Esophagus muscularis mucosa (tissue), 4 donors: ENCODE measurements at regions not wholly inside any gene's neighbourhood (a gene's known extent, or its start where the extent isn't known, plus 50 kb on each side); places are given as distances from the start of the nearest gene placed in this dataset.
A peak's percentile ranks its signal among the peaks of the same experiment; 100 is the strongest.

Source experiments
- DNase-seq: peaks from one replicate; pipeline ENCODE4 v3.0.0-alpha.2; 2017; ENCODE audit errors: extremely low spot score
- H3K27ac ChIP-seq, 4 donors: fragments of 200-600 bp; sonication (generic); replicated peaks in 1 of 4; 1 replicate in 3 of 4; 2 replicates in 1 of 4; pipeline ENCODE4 v1.5.1; 2016 to 2019; ENCODE audit warnings: mild to moderate bottlenecking in 1 of 4
- H3K27me3 ChIP-seq, 4 donors: fragments of 200-600 bp; sonication (generic); one replicate each; pipeline versions ENCODE4 v1.5.1 to v1.6.0; 2016 to 2019
- H3K36me3 ChIP-seq, 4 donors: fragments of 200-600 bp; sonication (generic); one replicate each; pipeline ENCODE4 v1.5.1; 2016 to 2019
- H3K4me1 ChIP-seq, 4 donors: fragments of 200-600 bp; sonication (generic); one replicate each; pipeline ENCODE4 v1.5.1; 2016 to 2019
- H3K4me3 ChIP-seq, 4 donors: fragments of 200-600 bp; sonication (generic); 1 replicate in 2 of 4; 2 replicates in 2 of 4; pipeline ENCODE4 v1.5.1; 2016 to 2019; ENCODE audit warnings: mild to moderate bottlenecking in 4 of 4, moderate library complexity in 1 of 4
- H3K9me3 ChIP-seq, 4 donors: fragments of 200-600 bp; sonication (generic); 1 replicate in 3 of 4; 2 replicates in 1 of 4; pipeline ENCODE4 v1.5.1; 2016 to 2019
- EP300 ChIP-seq: sonication (generic); formaldehyde crosslinking; IDR thresholded peaks from one replicate; pipeline ENCODE4 v1.6.1; 2017; ENCODE audit warnings: antibody characterized with exemption
- POLR2A ChIP-seq: fragments of 450-650 bp; IDR thresholded peaks from one replicate; pipeline ENCODE4 v1.6.1; 2017; ENCODE audit warnings: antibody characterized with exemption, moderate library complexity, mild to moderate bottlenecking, low read depth
- POLR2AphosphoS5 ChIP-seq, 2 donors: sonication (generic); formaldehyde crosslinking; IDR thresholded peaks; one replicate each; pipeline ENCODE4 v1.6.1; 2017; ENCODE audit warnings: antibody characterized with exemption in 2 of 2
- WGBS: methylation state at CpG from one replicate; pipeline ENCODE4 v1.1.5; 2018; 5-methylcytosine and 5-hydroxymethylcytosine counted together
- intact Hi-C: fragments of 100-400 bp; cut with DNase I; formaldehyde crosslinking; loops from one replicate; pipeline ENCODE4 v1.15.1; 2023
- TF ChIP-seq, protein P1 (sequence below), 3 experiments: fragments of 200-600 bp in 2 of 3; fragments of 450-650 bp in 1 of 3; sonication (generic) in 2 of 3; IDR thresholded peaks; one replicate each; pipeline ENCODE4 v1.5.1; 2017 to 2019; ENCODE audit warnings: antibody characterized with exemption in 3 of 3, mild to moderate bottlenecking in 2 of 3, moderate library complexity in 1 of 3

DNA sequence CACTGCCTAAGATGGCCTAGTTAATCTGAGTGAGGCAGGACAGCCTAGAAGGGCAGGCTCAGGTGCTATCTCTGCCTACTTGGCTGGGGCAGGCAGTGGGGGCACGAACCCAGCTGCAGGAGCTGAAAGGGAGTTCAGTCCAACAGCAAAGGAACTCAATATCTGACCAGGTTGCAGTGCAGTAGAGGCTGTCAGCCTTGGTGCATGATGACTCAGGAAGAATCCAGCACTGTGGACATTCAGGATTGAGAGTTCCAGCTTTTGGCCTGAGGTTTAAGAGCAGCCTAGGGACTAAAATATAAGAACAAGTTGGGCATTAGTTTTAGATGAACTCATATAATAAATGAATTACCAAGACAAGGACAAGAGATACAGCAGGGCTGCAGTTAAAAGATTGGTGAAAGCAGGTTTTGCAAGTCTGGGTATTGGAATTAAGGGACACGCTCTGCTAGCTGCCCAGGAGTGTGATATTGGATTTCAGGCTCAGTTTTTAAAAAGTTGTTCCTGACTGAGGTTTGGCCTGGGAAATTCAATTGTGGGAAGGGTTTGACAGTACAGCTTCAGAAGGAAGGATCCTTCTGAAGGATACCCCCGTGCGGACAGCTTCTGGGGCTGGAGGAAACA, 64.7 kb upstream of the ATG10 start:
- WGBS = 98% methylated on average over 4 of the region's 4 CpGs
- intact Hi-C loops = no loop called here
- TF ChIP-seq, protein P1, sequence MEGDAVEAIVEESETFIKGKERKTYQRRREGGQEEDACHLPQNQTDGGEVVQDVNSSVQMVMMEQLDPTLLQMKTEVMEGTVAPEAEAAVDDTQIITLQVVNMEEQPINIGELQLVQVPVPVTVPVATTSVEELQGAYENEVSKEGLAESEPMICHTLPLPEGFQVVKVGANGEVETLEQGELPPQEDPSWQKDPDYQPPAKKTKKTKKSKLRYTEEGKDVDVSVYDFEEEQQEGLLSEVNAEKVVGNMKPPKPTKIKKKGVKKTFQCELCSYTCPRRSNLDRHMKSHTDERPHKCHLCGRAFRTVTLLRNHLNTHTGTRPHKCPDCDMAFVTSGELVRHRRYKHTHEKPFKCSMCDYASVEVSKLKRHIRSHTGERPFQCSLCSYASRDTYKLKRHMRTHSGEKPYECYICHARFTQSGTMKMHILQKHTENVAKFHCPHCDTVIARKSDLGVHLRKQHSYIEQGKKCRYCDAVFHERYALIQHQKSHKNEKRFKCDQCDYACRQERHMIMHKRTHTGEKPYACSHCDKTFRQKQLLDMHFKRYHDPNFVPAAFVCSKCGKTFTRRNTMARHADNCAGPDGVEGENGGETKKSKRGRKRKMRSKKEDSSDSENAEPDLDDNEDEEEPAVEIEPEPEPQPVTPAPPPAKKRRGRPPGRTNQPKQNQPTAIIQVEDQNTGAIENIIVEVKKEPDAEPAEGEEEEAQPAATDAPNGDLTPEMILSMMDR (IDR thresholded peaks at IDR 0.05) = no peak
- no peak for TF ChIP-seq POLR2A
- no peak for TF ChIP-seq POLR2AphosphoS5 (IDR thresholded peaks at IDR 0.05)
- TF ChIP-seq EP300 = no peak

DNA sequence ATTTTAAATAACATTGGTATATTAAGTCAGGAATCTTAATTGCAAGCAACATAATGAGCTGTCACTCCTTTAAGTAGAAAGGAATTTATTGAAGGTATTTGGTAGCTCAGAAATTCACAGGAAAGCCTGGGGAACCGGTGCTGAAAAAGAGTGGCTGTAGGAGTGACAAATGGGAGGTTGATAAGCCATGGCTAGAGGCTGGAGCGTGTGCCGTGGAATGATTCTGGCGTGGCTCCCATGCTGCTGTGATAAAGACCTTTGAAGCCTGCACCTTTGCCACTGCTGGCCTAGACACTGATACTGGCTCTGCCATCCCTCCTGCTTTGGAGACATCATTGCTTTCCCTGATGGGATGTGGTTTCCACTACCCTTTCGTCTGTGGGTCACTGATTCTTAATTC, 65.7 kb upstream of the ATG10 start:
- H3K4me1 ChIP-seq = peaks cover 0 to 17% (median 13%) of the 10 kb centered on the region in 4 donors
- DNase-seq = no peak
- TF ChIP-seq POLR2AphosphoS5 (IDR thresholded peaks at IDR 0.05) (no peak), POLR2A (no peak), EP300 (no peak)
- TF ChIP-seq, protein P1 (IDR thresholded peaks at IDR 0.05) = no peak
- H3K27me3 ChIP-seq = no peaks in the 10 kb centered on the region
- H3K27ac ChIP-seq = no peak overlapping the region
- intact Hi-C loops = no loop called here
- H3K4me3 ChIP-seq = no peak overlapping the region
- H3K9me3 ChIP-seq = no peaks in the 10 kb centered on the region
- WGBS = 51% methylated on average over 5 of the region's 5 CpGs
- no peaks in the 10 kb centered on the region for H3K36me3 ChIP-seq

More for the DNA sequence above, 64.7 kb upstream of the ATG10 start:
- H3K4me1 ChIP-seq = peaks cover 0 to 17% (median 13%) of the 10 kb centered on the region in 4 donors
- no peak overlapping the region for H3K4me3 ChIP-seq
- no peak for DNase-seq
- no peaks in the 10 kb centered on the region for H3K9me3 ChIP-seq
- peak overlapping the region in 1 of 4 donors; percentile 59 for H3K27ac ChIP-seq
- H3K27me3 ChIP-seq = no peaks in the 10 kb centered on the region
- H3K36me3 ChIP-seq = no peaks in the 10 kb centered on the region

GRCh38 chr5:81904861-81905260, 67.0 kb upstream of the ATG10 start:
- TF ChIP-seq POLR2AphosphoS5 (IDR thresholded peaks at IDR 0.05) (no peak), POLR2A (no peak), EP300 (no peak)
- TF ChIP-seq, protein P1 (IDR thresholded peaks at IDR 0.05) = no peak
- Histone ChIP-seq H3K27me3 (no peaks in the 10 kb centered on the region), H3K4me1 (peaks cover 0 to 17% (median 13%) of the 10 kb centered on the region in 4 donors), H3K9me3 (no peaks in the 10 kb centered on the region), H3K4me3 (no peak overlapping the region), H3K36me3 (no peaks in the 10 kb centered on the region), H3K27ac (no peak overlapping the region)
- intact Hi-C loops = no loop called here
- DNase-seq = no peak
- 94% methylated on average over 2 of the region's 2 CpGs for WGBS

- intact Hi-C loops = no loop called here
- no peaks in the 10 kb centered on the region for H3K36me3 ChIP-seq
- no peaks in the 10 kb centered on the region for H3K27me3 ChIP-seq
- no peak overlapping the region for H3K27ac ChIP-seq
- H3K4me1 ChIP-seq = peaks cover 0 to 17% (median 13%) of the 10 kb centered on the region in 4 donors
- H3K9me3 ChIP-seq = no peaks in the 10 kb centered on the region
- WGBS = 94% methylated on average over 3 of the region's 3 CpGs
- no peak overlapping the region for H3K4me3 ChIP-seq
- DNase-seq = no peak
- no peak for TF ChIP-seq POLR2AphosphoS5 (IDR thresholded peaks at IDR 0.05)
- no peak for TF ChIP-seq EP300
- no peak for TF ChIP-seq POLR2A
- TF ChIP-seq, protein P1 (IDR thresholded peaks at IDR 0.05) = no peak
Measured at GRCh38 chr5:81904166-81904565, 67.7 kb upstream of the ATG10 start.

- no peak for TF ChIP-seq POLR2AphosphoS5 (IDR thresholded peaks at IDR 0.05)
- no peak for TF ChIP-seq POLR2A
- no peak for TF ChIP-seq EP300
- TF ChIP-seq, protein P1 (IDR thresholded peaks at IDR 0.05) = no peak
- no peaks in the 10 kb centered on the region for H3K9me3 ChIP-seq
- H3K27ac ChIP-seq = no peak overlapping the region
- WGBS = 88% methylated on average over 10 of the region's 10 CpGs
- DNase-seq = no peak
- peaks cover 0 to 4% (median 0%) of the 10 kb centered on the region in 4 donors for H3K4me1 ChIP-seq
- no peaks in the 10 kb centered on the region for H3K27me3 ChIP-seq
- no peaks in the 10 kb centered on the region for H3K36me3 ChIP-seq
- no peak overlapping the region for H3K4me3 ChIP-seq
- intact Hi-C loops = no loop called here
Measured at GRCh38 chr5:81901586-81901985, 70.2 kb upstream of the ATG10 start.
